ENCODE measurements at regions not wholly inside any gene's neighbourhood (a gene's known extent, or its start where the extent isn't known, plus 50 kb on each side); places are given as distances from the start of the nearest gene placed in this dataset.
"Not testable (repeated sequence)": the region's sequence is repeated elsewhere in the genome, so short reads cannot be mapped to it uniquely, and the experiment has no call there.

GRCh38 chr1:94362466-94363058 is 55.6 kb upstream of the ABCD3 start:
- no peak for DNase-seq

GRCh38 chr1:94358630-94359599 is 59.3 kb upstream of the ABCD3 start:
- no peak for DNase-seq

- DNase-seq = no peak
Measured at GRCh38 chr1:94357661-94358060, 60.5 kb upstream of the ABCD3 start.

GRCh38 chr1:94355485-94355980 is 62.7 kb upstream of the ABCD3 start:
- no peak for DNase-seq

- no peak for DNase-seq
Measured at GRCh38 chr1:94351481-94351880, 66.7 kb upstream of the ABCD3 start.

- DNase-seq = no peak
Measured at GRCh38 chr1:94350350-94350924, 67.8 kb upstream of the ABCD3 start.

- no peak for DNase-seq
Measured at GRCh38 chr1:94349853-94350252, 68.3 kb upstream of the ABCD3 start.

DNA sequence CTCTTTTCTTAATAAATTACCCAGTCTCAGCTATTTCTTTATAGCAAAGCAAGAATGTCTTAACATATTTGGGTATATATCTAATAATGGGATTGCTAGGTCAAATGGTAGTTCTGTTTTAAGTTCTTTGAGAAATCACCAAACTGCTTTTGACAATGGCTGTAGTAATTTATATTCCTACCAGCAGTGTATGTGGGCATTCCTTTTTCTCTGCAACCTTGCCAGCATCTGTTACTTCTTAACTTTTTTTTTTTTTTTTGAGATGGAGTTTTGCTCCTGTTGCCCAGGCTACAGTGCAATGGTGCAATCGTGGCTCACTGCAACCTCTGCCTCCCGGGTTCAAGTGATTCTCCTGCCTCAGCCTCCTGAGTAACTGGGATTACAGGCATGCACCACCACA is 69.8 kb upstream of the ABCD3 start:
- not testable (repeated sequence) for DNase-seq

DNA sequence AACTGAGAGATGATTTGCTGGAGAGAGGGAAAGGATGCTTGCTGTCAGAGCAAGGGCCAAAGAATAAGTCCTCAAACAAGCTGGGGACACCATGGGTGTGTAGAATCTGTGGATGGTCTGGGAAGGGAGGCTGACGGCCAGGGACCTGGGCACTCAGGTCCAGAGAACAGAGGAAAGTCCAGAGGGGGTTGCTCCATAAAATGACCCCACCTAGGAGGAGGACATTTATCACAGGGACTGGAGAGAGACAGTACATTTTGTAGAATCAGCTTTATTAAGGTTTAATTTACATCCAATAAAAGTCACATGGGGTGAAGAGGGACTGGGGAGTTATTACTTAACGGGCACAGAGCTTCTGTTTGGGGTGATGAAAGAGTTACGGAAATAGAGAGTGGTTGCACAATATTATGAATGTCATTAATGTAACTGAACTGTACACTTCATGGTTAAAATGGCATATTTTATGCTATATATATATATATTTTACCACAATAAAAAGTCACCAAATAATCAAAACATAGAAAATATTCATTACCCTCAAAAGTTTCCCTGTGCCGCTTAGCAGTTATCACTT is 73.0 kb upstream of the ABCD3 start:
- no peak for DNase-seq

DNA sequence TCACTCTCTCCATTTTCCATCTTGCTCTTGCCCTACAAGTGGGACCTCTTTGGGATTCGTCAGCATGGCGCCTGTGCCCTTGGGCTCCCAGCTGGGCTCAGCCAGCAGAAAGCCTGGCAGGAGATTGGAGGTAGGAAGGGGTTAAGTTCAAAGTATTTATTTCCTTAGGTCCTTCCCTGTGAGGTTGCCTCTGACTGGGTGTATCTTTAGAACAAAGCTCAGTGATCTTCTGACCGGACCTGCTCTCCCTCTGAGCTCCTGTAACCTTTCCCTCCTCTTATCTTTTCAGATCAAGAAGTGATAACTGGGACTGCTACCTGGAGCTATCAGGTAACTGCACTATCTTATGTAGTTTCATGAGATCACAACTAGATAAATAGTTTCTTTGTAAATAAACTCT is 75.8 kb upstream of the ABCD3 start:
- no peak for DNase-seq

DNA sequence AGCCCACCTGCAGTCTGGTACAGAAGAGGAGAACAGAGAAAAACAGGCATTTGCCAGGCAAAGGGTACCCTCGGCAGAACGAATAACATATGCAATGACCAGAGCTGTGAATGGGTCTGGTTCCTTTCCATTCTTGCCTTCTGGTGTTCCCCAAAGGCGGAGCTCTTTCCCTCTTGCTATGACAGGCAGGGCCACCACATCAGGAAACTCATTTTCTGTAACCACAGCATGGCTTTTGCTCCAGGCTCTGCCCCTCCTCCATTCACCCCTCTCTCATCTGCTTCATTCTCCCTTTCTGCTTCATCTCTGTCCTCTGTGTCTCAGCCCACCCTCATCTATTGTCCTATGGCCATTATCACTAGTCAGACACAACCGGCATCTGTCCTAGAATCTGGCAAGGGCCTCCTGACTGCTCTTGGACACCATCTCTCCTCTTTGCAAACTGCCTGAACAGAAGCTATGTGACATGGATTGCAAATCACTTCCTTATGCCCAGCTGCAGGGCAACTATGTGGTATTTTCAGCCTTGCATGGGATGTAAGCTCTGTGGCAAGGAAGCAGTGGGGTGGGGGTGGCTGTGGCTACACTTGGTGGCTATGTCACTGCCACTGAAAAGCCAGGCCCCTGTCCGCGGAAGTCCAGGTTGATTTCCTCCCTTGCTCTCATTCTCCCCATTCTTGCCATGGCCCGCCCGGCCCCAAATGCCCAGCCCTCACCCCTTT is 78.8 kb upstream of the ABCD3 start:
- no peak for DNase-seq

DNA sequence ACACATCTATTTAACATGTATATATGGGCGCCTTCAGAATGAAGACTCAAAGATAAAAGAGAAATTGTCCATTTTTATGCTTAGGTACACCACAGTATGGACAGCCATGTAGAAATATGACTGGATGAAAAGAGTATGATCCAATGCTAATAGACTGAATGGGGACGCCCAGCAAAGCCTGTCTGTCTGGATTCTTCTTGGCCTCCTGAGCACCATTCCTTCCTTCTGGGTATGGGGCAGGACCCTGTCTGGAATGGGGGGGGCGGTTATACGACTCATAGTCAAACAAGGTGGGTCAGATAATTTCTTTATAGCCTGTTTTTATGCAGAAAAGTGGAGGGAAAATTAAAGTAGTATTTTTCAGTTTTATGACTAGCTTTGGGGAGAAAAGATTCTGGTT is 81.2 kb upstream of the ABCD3 start:
- no peak for DNase-seq

DNA sequence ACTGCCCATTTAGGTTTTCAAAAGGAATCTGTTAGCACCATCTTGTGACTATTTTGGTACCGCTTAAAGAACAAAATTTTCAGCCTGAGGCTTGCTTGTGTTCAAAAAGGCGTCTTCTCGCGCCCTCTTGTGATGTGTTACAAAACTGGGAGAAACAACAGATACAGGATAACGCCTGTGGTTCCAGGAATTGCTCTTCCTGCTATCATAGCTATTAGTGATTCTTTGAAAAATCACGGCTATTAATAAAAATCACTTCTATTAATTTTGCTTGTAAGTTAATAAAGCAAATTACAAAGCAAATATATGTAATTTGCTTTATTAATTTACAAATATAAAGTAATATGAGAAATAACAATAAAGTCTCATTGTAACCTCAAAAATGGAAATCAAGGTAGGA is 82.2 kb upstream of the ABCD3 start:
- peak; percentile 67 for DNase-seq

DNA sequence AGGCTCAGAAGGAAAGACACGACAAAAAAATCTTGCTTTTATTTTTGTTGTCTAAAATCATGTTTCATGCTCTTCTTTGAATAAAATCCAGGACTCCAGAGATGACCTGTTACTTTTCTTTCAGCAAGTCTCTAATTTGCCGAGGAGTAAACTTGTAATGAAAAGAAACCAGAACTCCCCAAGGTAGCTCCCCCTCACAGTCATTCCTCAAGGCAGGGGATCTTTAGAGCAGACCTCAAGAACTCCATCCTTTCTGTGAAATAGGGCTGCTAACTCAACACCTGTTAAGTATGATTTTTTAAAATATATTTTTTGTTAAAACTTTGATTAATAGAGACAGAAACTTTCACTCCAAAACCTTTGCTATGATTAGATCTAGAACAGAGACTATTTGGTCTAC is 82.7 kb upstream of the ABCD3 start:
- no peak for DNase-seq

DNA sequence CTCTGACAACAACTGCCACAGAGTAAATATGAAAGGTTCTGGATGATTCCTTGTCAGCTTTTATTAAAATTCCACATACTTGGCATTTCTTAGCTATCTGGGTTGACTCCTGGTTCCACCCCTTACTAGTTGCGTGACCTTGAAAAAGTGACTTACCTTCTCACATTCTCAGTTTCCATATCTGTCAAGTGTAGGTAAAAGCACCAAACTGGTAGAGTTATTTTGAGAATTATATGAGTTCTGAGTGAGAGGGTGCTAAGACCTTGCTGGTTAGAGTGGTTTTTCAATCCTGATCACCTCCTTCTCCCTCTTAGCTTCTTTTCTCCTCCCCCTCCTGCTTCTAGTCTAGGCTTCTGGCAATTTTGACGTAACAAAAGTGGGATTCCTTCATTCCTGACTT is 83.4 kb upstream of the ABCD3 start:
- DNase-seq = no peak

GRCh38 chr1:94332952-94333351 is 85.2 kb upstream of the ABCD3 start:
- DNase-seq = no peak

GRCh38 chr1:94332516-94332915 is 85.7 kb upstream of the ABCD3 start:
- no peak for DNase-seq

DNA sequence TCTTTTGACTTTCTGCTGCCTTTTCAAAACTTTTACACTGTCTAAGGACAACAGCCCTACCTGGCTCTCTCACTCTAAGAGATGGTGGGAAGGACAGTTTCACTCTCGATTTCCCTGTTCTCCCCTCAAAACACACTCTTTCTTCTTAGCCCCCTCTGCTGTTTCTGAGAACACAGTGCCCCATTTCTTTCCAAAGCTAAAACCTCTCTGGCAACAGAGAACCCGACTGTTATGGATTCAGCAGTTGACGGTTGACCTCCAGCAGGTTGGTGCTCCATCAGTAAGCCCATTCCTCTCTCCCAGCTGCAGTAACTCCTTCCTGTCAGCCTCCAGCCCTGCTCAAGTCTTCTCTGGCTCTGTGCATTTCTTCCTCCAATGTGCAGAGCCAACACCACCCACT is 88.2 kb upstream of the ABCD3 start:
- DNase-seq = no peak

DNA sequence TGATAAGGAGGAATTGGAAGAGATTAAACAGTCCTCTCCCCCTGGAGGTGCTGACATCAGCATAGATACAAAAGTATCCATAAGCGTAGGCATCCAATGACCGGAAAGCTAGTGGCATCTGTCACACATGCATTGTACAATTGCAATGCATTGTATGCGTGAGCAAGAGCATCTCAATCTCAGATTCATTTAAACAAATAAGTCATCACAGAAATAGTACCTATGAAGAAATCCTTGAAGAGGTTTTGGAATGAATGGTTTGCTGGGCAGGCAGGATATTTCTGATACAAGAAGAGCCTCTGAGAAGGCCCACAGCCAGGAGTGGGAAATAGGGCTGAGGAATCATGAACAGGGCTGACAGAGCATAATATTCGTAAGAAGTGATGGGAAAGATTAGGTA is 88.9 kb upstream of the ABCD3 start:
- DNase-seq = no peak

DNA sequence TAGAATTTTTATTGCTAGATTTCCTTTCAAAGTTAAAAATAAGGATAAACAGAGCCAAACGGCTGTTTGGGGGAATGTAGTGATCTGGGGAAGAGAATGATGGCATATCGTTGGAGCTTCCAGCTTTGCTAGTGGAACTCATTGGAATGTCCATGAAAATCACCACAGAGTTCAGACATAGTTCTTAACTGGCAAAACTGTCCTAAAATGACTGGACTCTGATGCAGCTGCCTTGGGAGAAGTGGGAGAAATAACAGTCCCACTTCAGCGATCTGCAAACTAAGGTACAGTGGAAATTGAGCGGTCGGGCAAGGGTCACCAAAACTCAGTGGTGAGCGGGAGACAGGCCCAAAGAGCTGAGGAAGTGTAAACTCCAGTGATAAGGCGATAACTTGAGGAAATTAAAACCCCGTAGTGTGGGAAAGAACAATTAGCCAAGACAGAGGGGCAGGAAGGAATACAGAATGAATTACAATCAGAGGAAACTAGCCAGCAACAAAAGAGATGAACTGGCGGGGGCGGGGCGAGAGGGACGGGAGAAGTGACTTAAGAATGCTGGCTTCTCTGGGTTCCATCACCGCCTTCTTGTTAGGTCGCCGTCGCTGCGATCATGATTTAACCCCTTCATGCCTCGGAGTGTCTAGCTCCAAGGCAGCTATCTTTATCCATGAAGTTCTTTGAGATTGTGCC is 89.8 kb upstream of the ARHGAP29 start:
- no peak for DNase-seq

DNA sequence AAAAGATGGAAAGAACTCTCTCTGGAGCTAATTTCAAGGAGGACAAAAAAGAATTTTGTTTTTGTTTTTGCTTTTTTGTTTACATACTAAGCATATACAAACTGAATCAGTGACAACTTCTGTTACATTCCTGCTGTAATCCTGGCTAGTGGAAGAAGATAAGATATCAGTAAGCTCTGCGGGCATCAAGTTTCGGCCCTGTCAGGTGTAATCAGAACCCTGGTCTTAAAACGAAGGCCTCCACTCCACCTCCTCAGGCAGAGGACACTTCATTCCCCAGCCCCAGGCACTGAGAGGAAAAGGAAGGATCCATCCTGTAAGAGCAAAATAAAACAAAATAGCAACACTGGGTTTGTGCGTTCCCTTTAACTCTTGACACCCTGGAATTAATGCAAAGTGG is 88.9 kb upstream of the ARHGAP29 start:
- no peak for DNase-seq

Data from COR-L47 (cell line).